BLaER1 treated with 17β-estradiol and CSF1 and Interleukin-3, amounts not matched to agents 10 nM and 100 nM (cell line): ENCODE measurements at regions not wholly inside any gene's neighbourhood (a gene's known extent, or its start where the extent isn't known, plus 50 kb on each side); places are given as distances from the start of the nearest gene placed in this dataset.

ENCODE experiments used
- H3K27ac ChIP-seq, 11 experiments: shearing (Covaris generic); formaldehyde crosslinking; 2 replicates each; pipeline ENCODE4 v1.8.1; 2022
- H3K27me3 ChIP-seq, 11 experiments: shearing (Covaris generic); formaldehyde crosslinking; 2 replicates each; pipeline ENCODE4 v1.8.1; 2022
- H3K36me3 ChIP-seq, 11 experiments: shearing (Covaris generic); formaldehyde crosslinking; 2 replicates each; pipeline ENCODE4 v1.8.1; 2022
- H3K4me1 ChIP-seq, 10 experiments: shearing (Covaris generic); formaldehyde crosslinking; 2 replicates each; pipeline ENCODE4 v1.8.1; 2022
- H3K4me2 ChIP-seq, 11 experiments: shearing (Covaris generic); formaldehyde crosslinking; 2 replicates each; pipeline ENCODE4 v1.8.1; 2022
- H3K4me3 ChIP-seq, 10 experiments: shearing (Covaris generic); formaldehyde crosslinking; 2 replicates each; pipeline ENCODE4 v1.8.1; 2022
- H3K9ac ChIP-seq, 11 experiments: shearing (Covaris generic); formaldehyde crosslinking; 2 replicates each; pipeline ENCODE4 v1.8.1; 2022
- H3K9me3 ChIP-seq, 11 experiments: shearing (Covaris generic); formaldehyde crosslinking; replicated peaks in 1 of 11; 2 replicates each; pipeline ENCODE4 v1.8.1; 2022
- H4K20me1 ChIP-seq, 11 experiments: shearing (Covaris generic); formaldehyde crosslinking; 2 replicates each; pipeline ENCODE4 v1.8.1; 2022
- Cebpa-rat ChIP-seq, 11 experiments: shearing (Covaris generic); IDR thresholded peaks; 2 replicates each; pipeline ENCODE4 v1.8.1; 2022

GRCh38 chr18:24934258-24934932 lies 417.6 kb downstream of the ZNF521 start:
- TF ChIP-seq Cebpa-rat (IDR thresholded peaks at IDR 0.05), result no peak
- Histone ChIP-seq H3K4me2 (0 out of 22 replicates have a peak overlapping the region, but pooled peaks of 1 of the 11 experiments have one; percentile 18), H3K27ac (no peak overlapping the region), H4K20me1 (no peaks in the 10 kb centered on the region), H3K4me3 (no peak overlapping the region), H3K36me3 (no peaks in the 10 kb centered on the region), H3K9ac (no peak overlapping the region), H3K4me1 (peaks cover 0 to 13% (median 7%) of the 10 kb centered on the region in 10 experiments; a peak in 11 of 20 replicates), H3K9me3 (no peaks in the 10 kb centered on the region), H3K27me3 (no peaks in the 10 kb centered on the region)

- no peaks in the 10 kb centered on the region for H4K20me1 ChIP-seq
- peaks cover 0 to 13% (median 7%) of the 10 kb centered on the region in 10 experiments; a peak in 11 of 20 replicates for H3K4me1 ChIP-seq
- no peak overlapping the region for H3K9ac ChIP-seq
- no peak overlapping the region for H3K27ac ChIP-seq
- H3K27me3 ChIP-seq, result no peaks in the 10 kb centered on the region
- no peaks in the 10 kb centered on the region for H3K36me3 ChIP-seq
- TF ChIP-seq Cebpa-rat (IDR thresholded peaks at IDR 0.05), result no peak
- no peak overlapping the region for H3K4me3 ChIP-seq
- H3K9me3 ChIP-seq, result no peaks in the 10 kb centered on the region
- no peak overlapping the region for H3K4me2 ChIP-seq
These were observed 417.0 kb downstream of the ZNF521 start for GRCh38 chr18:24935008-24935407.

- peak overlapping the region in 7 of 11 experiments; percentile 10 to 39 (median 28); a peak in 10 of 22 replicates for H3K4me2 ChIP-seq
- H3K4me3 ChIP-seq, result no peak overlapping the region
- H3K36me3 ChIP-seq, result no peaks in the 10 kb centered on the region
- no peaks in the 10 kb centered on the region for H3K9me3 ChIP-seq
- no peak overlapping the region for H3K9ac ChIP-seq
- H3K4me1 ChIP-seq, result peaks cover 0 to 13% (median 7%) of the 10 kb centered on the region in 10 experiments; a peak in 11 of 20 replicates
- H4K20me1 ChIP-seq, result no peaks in the 10 kb centered on the region
- TF ChIP-seq Cebpa-rat (IDR thresholded peaks at IDR 0.05), result no peak
- H3K27ac ChIP-seq, result no peak overlapping the region
- H3K27me3 ChIP-seq, result no peaks in the 10 kb centered on the region
These were observed 416.1 kb downstream of the ZNF521 start for GRCh38 chr18:24935896-24936295.

GRCh38 chr18:24936691-24937090 lies 415.3 kb downstream of the ZNF521 start:
- Histone ChIP-seq H3K36me3 (no peaks in the 10 kb centered on the region), H3K4me1 (peaks cover 0 to 13% (median 7%) of the 10 kb centered on the region in 10 experiments; a peak in 11 of 20 replicates), H3K9me3 (no peaks in the 10 kb centered on the region), H4K20me1 (no peaks in the 10 kb centered on the region), H3K27me3 (no peaks in the 10 kb centered on the region), H3K9ac (no peak overlapping the region), H3K4me2 (peak overlapping the region in 3 of 11 experiments; percentile 10 to 37 (median 24); a peak in 2 of 22 replicates), H3K27ac (no peak overlapping the region), H3K4me3 (no peak overlapping the region)
- no peak for TF ChIP-seq Cebpa-rat (IDR thresholded peaks at IDR 0.05)

- Histone ChIP-seq H4K20me1 (no peaks in the 10 kb centered on the region), H3K9ac (no peak overlapping the region), H3K27ac (no peak overlapping the region), H3K4me1 (peaks cover 0 to 13% (median 7%) of the 10 kb centered on the region in 10 experiments; a peak in 11 of 20 replicates), H3K9me3 (no peaks in the 10 kb centered on the region), H3K27me3 (no peaks in the 10 kb centered on the region), H3K4me2 (no peak overlapping the region), H3K36me3 (no peaks in the 10 kb centered on the region), H3K4me3 (no peak overlapping the region)
- TF ChIP-seq Cebpa-rat (IDR thresholded peaks at IDR 0.05), result no peak
These were observed 414.2 kb downstream of the ZNF521 start for GRCh38 chr18:24937639-24938275.

GRCh38 chr18:24940416-24940815 lies 411.6 kb downstream of the ZNF521 start:
- peaks cover 0 to 9% (median 5%) of the 10 kb centered on the region in 10 experiments; a peak in 11 of 20 replicates for H3K4me1 ChIP-seq
- no peaks in the 10 kb centered on the region for H3K9me3 ChIP-seq
- H3K4me3 ChIP-seq, result no peak overlapping the region
- H3K4me2 ChIP-seq, result no peak overlapping the region
- no peaks in the 10 kb centered on the region for H3K36me3 ChIP-seq
- H3K9ac ChIP-seq, result no peak overlapping the region
- no peaks in the 10 kb centered on the region for H4K20me1 ChIP-seq
- no peak overlapping the region for H3K27ac ChIP-seq
- no peak for TF ChIP-seq Cebpa-rat (IDR thresholded peaks at IDR 0.05)
- no peaks in the 10 kb centered on the region for H3K27me3 ChIP-seq

GRCh38 chr18:24941174-24941951 lies 410.6 kb downstream of the ZNF521 start:
- Histone ChIP-seq H3K4me2 (no peak overlapping the region), H3K27ac (no peak overlapping the region), H3K36me3 (no peaks in the 10 kb centered on the region), H3K27me3 (no peaks in the 10 kb centered on the region), H3K9ac (no peak overlapping the region), H3K9me3 (no peaks in the 10 kb centered on the region), H3K4me1 (peaks cover 0 to 3% (median under 1%) of the 10 kb centered on the region in 10 experiments; a peak in 8 of 20 replicates), H3K4me3 (no peak overlapping the region), H4K20me1 (no peaks in the 10 kb centered on the region)
- no peak for TF ChIP-seq Cebpa-rat (IDR thresholded peaks at IDR 0.05)

GRCh38 chr18:24942144-24942543 lies 409.8 kb downstream of the ZNF521 start:
- no peaks in the 10 kb centered on the region for H3K9me3 ChIP-seq
- no peaks in the 10 kb centered on the region for H3K27me3 ChIP-seq
- no peak overlapping the region for H3K4me2 ChIP-seq
- TF ChIP-seq Cebpa-rat (IDR thresholded peaks at IDR 0.05), result no peak
- no peak overlapping the region for H3K9ac ChIP-seq
- no peaks in the 10 kb centered on the region for H3K36me3 ChIP-seq
- H4K20me1 ChIP-seq, result no peaks in the 10 kb centered on the region
- no peak overlapping the region for H3K27ac ChIP-seq
- no peak overlapping the region for H3K4me3 ChIP-seq
- no peaks in the 10 kb centered on the region for H3K4me1 ChIP-seq
